Mucosa of stomach (tissue), 1 donor: ENCODE measurements at regions not wholly inside any gene's neighbourhood (a gene's known extent, or its start where the extent isn't known, plus 50 kb on each side); places are given as distances from the start of the nearest gene placed in this dataset.

Experiments used
- H3K27me3 ChIP-seq: one replicate; pipeline ENCODE4 v1.7.0; 2013; ENCODE audit warnings: mild to moderate bottlenecking, low read length; ENCODE audit not compliant: control insufficient read depth, insufficient read depth
- H3K36me3 ChIP-seq: one replicate; pipeline ENCODE4 v1.7.0; 2013; ENCODE audit warnings: low read length; ENCODE audit not compliant: control insufficient read depth, insufficient read depth
- H3K4me1 ChIP-seq: one replicate; pipeline ENCODE4 v1.7.0; 2013; ENCODE audit warnings: mild to moderate bottlenecking, low read length; ENCODE audit not compliant: control insufficient read depth, insufficient read depth
- H3K4me3 ChIP-seq: one replicate; pipeline ENCODE4 v1.7.0; 2013; ENCODE audit warnings: low read length
- H3K9ac ChIP-seq: one replicate; pipeline ENCODE4 v1.7.0; 2013; ENCODE audit warnings: mild to moderate bottlenecking, low read length, moderate library complexity
- H3K9me3 ChIP-seq: one replicate; pipeline ENCODE4 v1.7.0; 2013; ENCODE audit warnings: mild to moderate bottlenecking, low read length, moderate library complexity; ENCODE audit not compliant: control insufficient read depth
- donor health status: Pancreatic carcinoma.

DNA sequence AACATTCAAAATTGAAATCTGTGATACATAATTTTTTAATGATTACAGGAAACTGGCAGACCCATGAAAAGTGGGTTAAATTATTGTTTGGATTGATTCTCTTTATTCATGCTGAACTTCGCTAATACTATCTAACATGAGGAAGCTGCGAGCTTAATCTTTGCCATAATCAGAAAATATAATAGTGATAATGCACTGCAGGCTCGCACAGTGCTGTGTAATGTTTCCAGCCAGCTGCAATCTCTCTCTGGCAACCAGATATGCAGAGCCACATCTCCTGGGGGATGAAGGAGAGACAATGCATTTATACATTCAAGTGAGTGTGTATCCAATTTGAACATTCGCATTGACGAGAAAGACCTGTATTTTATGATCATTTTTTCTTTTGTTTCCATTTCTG, 669.7 kb upstream of the RGMB start:
- H3K9ac ChIP-seq, result no peak overlapping the region
- H3K4me1 ChIP-seq, result no peaks in the 10 kb centered on the region
- H3K4me3 ChIP-seq, result no peak overlapping the region
- no peaks in the 10 kb centered on the region for H3K9me3 ChIP-seq
- H3K27me3 ChIP-seq, result no peaks in the 10 kb centered on the region
- H3K36me3 ChIP-seq, result no peaks in the 10 kb centered on the region

DNA sequence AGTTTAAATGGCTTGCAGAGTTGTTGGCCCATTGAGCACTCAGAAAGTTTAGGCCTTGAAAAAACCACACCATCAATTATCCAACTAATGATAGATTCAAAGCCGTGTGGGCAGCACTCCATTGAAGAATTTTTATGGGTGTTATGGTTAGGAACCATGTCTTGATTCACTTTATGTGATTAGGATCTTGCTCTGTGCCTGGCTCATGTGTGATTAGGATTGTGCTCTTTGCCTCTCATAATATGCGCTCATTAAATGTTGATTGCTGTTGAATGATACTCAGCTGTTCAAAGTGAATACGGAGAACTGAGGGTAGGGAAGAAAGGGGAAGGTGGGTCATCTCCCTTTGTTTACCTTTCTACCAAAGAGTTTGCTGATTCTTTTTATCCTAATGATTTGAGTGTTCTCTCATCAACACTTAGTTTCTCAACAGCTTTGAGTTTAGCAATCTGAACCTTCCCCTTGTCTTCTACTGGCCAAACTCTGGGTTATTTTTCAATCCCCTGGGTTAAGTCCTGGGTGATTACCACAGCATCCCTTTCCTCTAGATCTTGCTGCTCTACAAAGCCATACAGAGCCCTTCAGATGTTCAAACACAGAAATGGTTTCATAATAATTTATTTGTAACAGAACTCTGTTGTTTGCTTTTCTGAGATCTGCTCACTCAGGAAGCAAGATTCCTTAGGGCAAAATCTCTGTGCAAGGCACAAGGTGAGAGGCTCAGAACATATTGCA, 668.8 kb upstream of the RGMB start:
- no peak overlapping the region for H3K9ac ChIP-seq

DNA sequence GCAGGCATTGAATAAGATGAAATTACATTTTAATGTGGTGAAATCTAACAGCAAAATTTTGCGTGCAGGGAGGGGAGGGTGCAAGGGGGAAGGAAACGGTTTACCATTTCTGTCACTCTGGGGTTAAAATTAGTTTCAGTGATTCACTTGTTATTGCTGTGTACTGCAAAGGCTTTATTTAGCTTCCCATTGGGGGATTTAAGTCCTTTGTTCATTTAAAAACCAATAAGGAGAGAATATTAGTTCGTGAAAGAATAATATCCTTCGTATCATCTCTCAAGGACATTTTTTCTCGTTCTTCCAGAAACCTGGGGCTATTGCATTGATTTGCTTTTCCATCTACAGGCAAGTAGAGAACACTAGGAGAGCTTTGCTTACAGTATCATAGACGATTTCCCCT, 667.8 kb upstream of the RGMB start:
- Histone ChIP-seq H3K4me1 (no peaks in the 10 kb centered on the region), H3K27me3 (no peaks in the 10 kb centered on the region)

More for the DNA sequence above, 668.8 kb upstream of the RGMB start:
- Histone ChIP-seq H3K36me3 (no peaks in the 10 kb centered on the region), H3K27me3 (no peaks in the 10 kb centered on the region), H3K9me3 (no peaks in the 10 kb centered on the region), H3K4me3 (no peak overlapping the region), H3K4me1 (no peaks in the 10 kb centered on the region)

DNA sequence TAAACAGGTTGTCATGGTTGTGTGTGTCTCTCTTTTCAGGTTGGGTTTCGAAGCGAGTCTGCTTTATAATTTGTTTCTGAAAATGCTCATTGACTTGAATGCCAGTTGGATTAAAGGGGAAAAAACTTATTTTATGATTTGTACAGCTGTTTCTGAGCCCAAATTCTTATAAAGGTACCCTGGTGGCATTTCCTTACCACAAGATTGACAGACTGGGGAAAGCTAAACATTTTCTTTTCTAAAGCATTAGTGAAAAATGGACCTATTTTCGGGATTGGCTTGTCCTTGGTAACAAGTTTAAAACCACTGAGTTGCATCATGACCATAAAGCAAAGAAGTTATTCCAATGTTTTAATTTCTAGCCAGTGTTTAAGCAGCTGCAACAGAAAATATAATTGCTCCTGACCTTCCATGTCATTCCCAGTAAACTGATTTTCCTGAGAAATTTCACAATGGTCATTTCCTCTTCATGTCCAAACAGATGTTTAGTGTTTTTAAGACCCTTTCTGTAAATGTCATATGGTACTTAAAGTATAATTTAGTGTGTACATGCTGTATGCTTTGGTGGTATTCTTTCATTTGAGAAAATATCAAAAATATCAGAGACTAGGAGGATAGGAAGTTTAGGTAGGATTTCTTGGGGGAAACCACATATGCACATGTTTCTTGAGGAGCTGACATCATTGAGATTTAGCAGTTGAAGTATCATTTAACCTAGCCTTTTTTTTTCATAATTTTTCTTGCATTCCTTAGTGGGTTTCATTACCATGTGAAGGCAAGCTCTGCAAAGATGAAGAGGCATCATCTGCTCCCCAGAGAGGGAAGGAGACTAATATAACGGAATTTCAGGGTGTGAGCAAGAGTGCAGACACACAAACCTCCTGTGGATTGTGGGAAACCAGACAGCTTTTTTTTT, 667.1 kb upstream of the RGMB start:
- no peaks in the 10 kb centered on the region for H3K4me1 ChIP-seq
- no peak overlapping the region for H3K9ac ChIP-seq
- no peaks in the 10 kb centered on the region for H3K9me3 ChIP-seq
- H3K36me3 ChIP-seq, result no peaks in the 10 kb centered on the region
- H3K4me3 ChIP-seq, result no peak overlapping the region
- H3K27me3 ChIP-seq, result no peaks in the 10 kb centered on the region

More for the DNA sequence above, 667.8 kb upstream of the RGMB start:
- Histone ChIP-seq H3K36me3 (no peaks in the 10 kb centered on the region), H3K4me3 (no peak overlapping the region), H3K9me3 (no peaks in the 10 kb centered on the region), H3K9ac (no peak overlapping the region)

DNA sequence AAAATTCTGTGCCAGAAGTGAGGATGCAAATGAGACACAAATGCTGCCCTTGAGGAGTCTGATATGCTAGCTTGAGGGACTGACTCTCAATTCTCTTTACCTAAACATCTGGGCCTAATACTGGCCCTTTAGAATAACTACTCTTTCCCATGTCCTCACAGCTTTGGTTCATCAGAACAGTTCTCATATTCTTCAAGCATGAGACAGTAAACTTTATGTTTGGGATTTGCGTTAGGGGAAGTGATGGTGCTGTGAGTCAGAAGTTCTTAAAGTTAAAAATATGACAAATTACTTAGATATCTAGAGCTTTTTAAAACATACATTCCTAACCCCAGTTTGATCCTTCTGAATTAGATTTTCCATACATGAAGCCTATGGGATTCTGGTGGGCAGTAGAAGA, 665.0 kb upstream of the RGMB start:
- Histone ChIP-seq H3K9me3 (no peaks in the 10 kb centered on the region), H3K27me3 (no peaks in the 10 kb centered on the region), H3K4me3 (no peak overlapping the region), H3K9ac (no peak overlapping the region), H3K4me1 (no peaks in the 10 kb centered on the region), H3K36me3 (no peaks in the 10 kb centered on the region)

DNA sequence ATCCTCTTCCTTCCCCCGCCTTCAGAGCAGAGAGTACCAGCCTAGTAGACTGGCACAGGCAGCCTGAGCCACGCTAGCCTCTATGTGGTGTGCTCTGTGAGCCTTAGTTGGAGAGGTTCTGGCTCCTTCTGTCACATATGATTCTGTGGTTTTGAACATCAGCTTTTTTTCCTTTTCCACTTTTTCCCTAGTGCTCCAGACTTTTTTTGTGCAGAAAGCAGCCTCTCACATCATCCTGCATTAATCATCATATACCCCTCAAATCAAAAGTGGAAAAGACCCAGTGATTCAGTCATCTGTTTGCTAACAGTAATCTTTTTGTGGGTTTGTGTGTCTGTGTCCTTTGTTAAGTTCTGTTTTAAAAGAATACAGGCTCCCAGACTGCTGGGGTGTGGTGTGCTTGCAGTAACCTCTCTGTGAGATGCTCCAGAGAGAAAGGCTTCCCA, 663.9 kb upstream of the RGMB start:
- Histone ChIP-seq H3K4me3 (no peak overlapping the region), H3K9me3 (no peaks in the 10 kb centered on the region), H3K27me3 (no peaks in the 10 kb centered on the region), H3K4me1 (no peaks in the 10 kb centered on the region), H3K36me3 (no peaks in the 10 kb centered on the region), H3K9ac (no peak overlapping the region)

DNA sequence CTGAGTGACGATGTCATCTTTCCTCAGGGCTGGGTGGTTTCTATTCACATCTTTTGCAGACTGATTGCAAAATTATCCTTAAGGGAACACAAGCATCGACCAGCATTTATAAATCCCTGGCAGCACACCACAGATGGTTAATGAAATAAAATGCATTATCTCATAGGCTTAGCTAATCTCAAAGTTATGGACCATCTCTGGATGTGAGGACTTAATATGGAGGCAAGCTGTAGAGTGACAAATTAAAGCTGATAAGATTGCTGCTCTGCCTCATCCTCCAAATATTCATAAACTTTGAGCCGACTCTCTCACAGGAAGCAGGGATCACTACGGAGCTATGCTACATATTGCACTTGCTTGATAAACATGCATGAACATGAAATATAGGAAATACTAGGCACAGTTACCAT, 663.2 kb upstream of the RGMB start:
- Histone ChIP-seq H3K9ac (no peak overlapping the region), H3K9me3 (no peaks in the 10 kb centered on the region), H3K4me1 (no peaks in the 10 kb centered on the region), H3K27me3 (no peaks in the 10 kb centered on the region), H3K4me3 (no peak overlapping the region), H3K36me3 (no peaks in the 10 kb centered on the region)

DNA sequence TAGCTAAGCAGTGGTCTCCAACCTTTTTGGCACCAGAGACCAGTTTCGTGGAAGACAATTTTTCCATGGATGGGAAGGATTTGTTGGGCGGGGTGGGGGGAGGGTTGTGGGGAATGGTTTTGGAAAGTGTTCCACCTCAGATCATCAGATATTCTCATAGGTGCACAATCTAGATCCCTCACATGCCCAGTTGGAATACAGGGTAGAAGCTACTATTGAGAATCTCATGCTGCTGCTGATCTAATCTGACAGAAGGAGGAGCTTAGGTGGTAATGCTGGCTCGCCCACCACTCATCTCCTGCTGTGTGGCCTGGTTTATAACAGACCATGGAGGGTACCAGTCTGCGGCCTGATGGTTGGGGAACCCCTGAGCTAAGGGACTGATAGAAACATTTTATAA, 662.7 kb upstream of the RGMB start:
- Histone ChIP-seq H3K9me3 (no peaks in the 10 kb centered on the region), H3K36me3 (no peaks in the 10 kb centered on the region), H3K9ac (no peak overlapping the region), H3K27me3 (no peaks in the 10 kb centered on the region), H3K4me3 (no peak overlapping the region), H3K4me1 (no peaks in the 10 kb centered on the region)

DNA sequence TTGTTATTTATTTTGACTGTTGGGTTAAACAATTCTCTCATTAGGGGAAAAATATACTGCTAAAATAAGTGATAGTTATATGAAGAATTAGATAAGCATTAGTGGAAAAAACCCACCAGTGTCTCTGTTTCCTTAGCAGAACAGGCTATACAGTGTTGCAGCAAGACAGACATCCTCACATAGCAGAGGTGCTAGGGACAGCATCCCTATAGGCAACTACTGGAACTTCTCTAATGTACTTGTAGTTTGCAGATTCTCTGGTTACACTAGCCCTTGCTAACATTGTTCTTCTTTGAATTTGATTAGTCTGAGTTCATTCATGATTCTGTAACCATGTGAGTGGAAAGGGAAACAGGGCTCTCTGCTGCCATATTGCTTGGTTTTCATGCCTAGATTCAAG, 661.8 kb upstream of the RGMB start:
- Histone ChIP-seq H3K36me3 (no peaks in the 10 kb centered on the region), H3K27me3 (no peaks in the 10 kb centered on the region), H3K4me3 (no peak overlapping the region), H3K9ac (no peak overlapping the region), H3K9me3 (no peaks in the 10 kb centered on the region), H3K4me1 (no peaks in the 10 kb centered on the region)

DNA sequence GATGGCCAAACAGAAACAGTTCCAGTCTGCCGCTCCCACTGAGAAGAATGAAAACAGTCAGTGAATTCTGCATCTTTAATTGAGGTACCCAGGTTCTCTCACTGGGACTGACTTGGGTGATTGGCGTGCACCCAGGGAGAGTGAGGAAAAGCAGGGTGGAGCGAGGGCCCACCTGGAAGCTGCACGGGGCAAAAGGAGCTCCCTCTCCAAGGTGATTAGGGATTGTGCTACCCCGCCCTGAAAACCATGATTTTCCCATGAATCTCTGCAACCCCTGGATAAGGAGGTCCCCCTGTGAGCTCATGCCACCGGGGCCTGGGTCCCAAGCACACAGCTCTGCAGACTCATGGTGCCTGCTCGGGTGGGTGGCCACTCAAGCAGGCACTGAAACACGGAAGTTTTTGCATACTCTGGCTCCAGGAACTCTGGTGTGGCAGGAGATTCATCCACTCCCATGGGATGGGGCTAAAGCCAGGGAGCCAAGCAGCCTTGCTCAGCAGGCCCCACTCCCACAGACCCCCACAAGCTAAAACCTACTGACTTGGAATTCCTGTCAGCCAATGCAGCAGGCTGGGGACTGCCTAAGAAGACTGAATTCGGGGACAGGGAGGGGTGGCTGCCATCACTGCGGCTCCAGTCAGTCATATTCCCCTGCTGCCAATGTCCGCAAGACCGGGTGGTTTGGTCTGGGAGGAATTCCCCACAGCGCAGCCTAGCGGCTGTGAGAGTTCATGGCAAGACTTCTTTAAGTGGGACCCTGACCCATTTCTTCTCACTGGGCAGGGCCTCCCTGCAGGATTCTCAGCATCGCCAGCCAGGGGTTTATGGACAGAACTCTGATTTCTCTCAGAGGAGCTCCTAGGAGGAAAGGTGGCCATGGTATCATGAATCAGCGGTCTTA, 652.2 kb upstream of the RGMB start:
- no peak overlapping the region for H3K4me3 ChIP-seq
- no peaks in the 10 kb centered on the region for H3K27me3 ChIP-seq
- no peak overlapping the region for H3K9ac ChIP-seq
- no peaks in the 10 kb centered on the region for H3K4me1 ChIP-seq
- no peaks in the 10 kb centered on the region for H3K36me3 ChIP-seq
- no peaks in the 10 kb centered on the region for H3K9me3 ChIP-seq

DNA sequence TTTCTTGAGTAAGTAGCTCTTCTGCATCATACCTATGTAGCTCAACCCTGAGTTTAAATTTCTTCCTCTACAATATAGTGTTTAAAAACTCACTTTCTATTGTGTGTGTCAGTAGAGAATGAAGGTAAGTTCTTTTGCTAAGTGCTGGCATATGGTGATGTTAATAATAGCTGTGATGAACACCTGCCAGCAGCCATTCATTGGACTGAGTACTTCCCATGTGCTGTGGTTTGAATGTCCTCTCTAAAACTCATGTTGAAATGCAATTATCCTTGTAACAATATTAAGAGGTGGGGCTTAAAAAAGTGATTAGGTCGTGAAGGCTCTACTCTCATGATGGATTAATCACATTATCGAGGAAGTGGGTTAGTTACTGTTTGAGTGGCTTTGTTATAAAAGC, 645.2 kb upstream of the RGMB start:
- no peaks in the 10 kb centered on the region for H3K9me3 ChIP-seq
- no peak overlapping the region for H3K4me3 ChIP-seq

More for the DNA sequence above, 645.2 kb upstream of the RGMB start:
- Histone ChIP-seq H3K27me3 (no peaks in the 10 kb centered on the region), H3K4me1 (no peaks in the 10 kb centered on the region), H3K36me3 (no peaks in the 10 kb centered on the region), H3K9ac (no peak overlapping the region)
